ENCODE measurements at regions not wholly inside any gene's neighbourhood (a gene's known extent, or its start where the extent isn't known, plus 50 kb on each side); places are given as distances from the start of the nearest gene placed in this dataset.
"Not testable (repeated sequence)": the region's sequence is repeated elsewhere in the genome, so short reads cannot be mapped to it uniquely, and the experiment has no call there.

DNA sequence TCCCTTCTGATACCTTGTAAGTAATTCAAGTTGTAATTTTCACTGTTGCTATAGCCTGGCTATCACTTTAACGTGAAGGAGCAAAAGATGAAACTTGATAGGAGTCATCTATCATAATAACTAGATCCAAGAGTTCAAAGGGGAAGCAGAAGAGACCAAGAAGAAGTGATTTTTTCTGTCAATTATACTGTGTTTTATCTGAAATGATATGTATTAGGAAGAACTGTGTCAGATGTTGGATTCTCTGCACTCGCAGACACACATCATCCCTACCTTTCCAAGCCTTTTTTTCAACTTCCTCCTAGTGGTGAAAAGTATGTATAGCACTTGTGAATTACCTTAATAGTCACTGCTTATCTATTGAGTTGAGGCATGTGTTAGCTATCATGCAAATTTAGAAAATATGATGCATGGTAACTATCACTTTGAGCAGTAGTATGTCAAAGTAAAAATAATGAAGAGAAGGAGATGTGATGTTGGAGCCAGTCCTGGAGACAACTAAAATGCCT is 864.2 kb downstream of the PRIM2 start:
- H3K4me1 ChIP-seq, H3K36me3 ChIP-seq, H4K20me1 ChIP-seq, H3K9ac ChIP-seq, H3K27ac ChIP-seq, H3K9me3 ChIP-seq, H3K4me2 ChIP-seq, H3K4me3 ChIP-seq, H3K27me3 ChIP-seq: not testable (repeated sequence)

DNA sequence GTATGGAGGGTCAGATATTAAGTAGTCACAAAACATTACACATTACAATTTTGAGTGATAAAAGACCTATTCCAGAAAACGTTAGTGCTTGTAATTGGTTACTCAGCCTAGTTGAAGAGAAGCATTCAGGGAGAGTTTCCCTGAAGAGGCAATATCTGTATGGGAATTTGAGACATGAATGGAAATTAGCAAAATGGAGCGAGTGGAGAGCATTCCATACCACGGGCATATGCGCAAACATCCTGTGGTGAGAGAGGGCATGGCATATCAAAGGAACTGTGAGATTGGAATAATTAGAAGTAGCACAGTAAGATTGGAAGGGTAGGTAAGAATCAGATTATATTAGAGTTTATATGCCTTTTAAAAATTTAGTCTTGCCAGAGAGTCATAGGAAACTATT is 867.9 kb downstream of the PRIM2 start:
- not testable (repeated sequence) for H3K4me2 ChIP-seq, H3K27ac ChIP-seq, H3K4me3 ChIP-seq, H3K27me3 ChIP-seq, H3K4me1 ChIP-seq, H3K9me3 ChIP-seq, H3K9ac ChIP-seq, H4K20me1 ChIP-seq, H3K36me3 ChIP-seq

DNA sequence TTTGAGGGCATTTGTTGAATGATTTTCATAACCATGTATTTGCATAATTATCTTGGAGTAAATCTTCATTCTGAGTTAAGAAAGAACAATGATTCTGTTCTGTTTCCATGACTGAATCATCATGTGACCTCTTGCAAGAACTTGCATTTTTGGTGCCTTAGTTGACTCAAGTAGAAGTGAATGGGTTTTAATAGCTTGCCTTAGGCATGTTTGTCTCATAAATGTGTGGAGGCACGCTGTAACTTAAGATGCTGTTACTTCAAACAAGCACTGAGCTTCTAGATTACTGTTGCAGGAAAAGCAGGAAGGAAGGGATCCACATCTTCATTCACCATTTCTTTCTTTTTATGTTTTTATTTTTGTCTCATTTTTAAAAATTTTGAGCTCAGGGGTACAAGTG is 875.8 kb downstream of the PRIM2 start:
- H3K4me2 ChIP-seq, H3K4me1 ChIP-seq, H3K27ac ChIP-seq, H4K20me1 ChIP-seq, H3K36me3 ChIP-seq, H3K27me3 ChIP-seq, H3K9ac ChIP-seq, H3K4me3 ChIP-seq: not testable (repeated sequence)
- H3K9me3 ChIP-seq = peaks cover 10% of the 10 kb centered on the region; the same call in 1 of the 2 replicates

DNA sequence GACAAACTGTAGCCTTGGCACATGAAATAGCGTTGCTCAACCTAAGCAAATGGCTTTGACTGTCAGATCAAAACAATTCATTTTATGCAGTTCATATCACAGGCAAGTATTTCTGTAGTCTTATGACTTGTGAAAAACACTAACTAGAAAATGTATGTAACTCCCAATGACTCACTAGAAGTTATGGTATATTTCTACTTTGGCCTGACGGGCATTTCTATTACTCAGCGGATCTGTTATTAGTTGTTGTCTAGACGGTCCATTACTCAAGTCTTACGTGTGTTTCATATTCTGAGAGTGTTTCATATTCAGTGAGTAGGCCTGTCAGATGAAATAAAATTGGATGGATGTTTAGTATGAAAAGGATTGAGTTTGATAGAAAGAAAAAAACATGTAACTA is 880.9 kb downstream of the PRIM2 start:
- Histone ChIP-seq H3K4me2 (no peak overlapping the region), H3K4me1 (no peaks in the 10 kb centered on the region), H3K9me3 (no peaks in the 10 kb centered on the region), H3K27ac (no peak overlapping the region), H3K27me3 (no peaks in the 10 kb centered on the region), H4K20me1 (no peaks in the 10 kb centered on the region), H3K36me3 (no peaks in the 10 kb centered on the region), H3K9ac (no peak overlapping the region), H3K4me3 (no peak overlapping the region)
- no peak for TF ChIP-seq Cebpa-rat (IDR thresholded peaks at IDR 0.05)

GRCh38 chr6:58237124-58237523 is 919.7 kb downstream of the PRIM2 start:
- H3K9me3 ChIP-seq, H3K4me3 ChIP-seq, H3K9ac ChIP-seq, H4K20me1 ChIP-seq, H3K4me2 ChIP-seq, H3K36me3 ChIP-seq, H3K27me3 ChIP-seq, H3K4me1 ChIP-seq, H3K27ac ChIP-seq: not testable (repeated sequence)

DNA sequence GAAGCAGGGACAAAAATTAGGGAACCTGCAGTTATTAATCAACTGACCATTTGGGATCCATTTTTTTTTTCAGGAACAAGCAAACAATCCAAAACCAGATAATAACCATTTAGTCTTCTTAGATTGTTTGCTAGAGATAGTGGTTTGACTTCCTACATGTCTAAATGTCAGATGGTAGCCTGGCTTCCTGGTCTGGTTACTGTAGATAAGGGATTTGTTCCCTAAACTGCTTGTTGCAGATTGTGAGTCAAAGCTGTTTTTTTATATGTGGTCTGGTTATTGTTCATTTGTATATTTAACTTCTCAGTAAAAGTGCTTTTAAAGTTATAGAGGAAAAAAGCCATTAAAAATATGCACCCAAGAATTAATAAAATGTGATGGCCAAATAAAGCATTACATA is 921.0 kb downstream of the PRIM2 start:
- not testable (repeated sequence) for H3K9me3 ChIP-seq, H3K27ac ChIP-seq, H3K36me3 ChIP-seq, H4K20me1 ChIP-seq, H3K9ac ChIP-seq, H3K4me2 ChIP-seq, H3K4me3 ChIP-seq, H3K27me3 ChIP-seq, H3K4me1 ChIP-seq

GRCh38 chr6:58257625-58258024 is 940.2 kb downstream of the PRIM2 start:
- peaks cover 15% of the 10 kb centered on the region for H3K9me3 ChIP-seq
- not testable (repeated sequence) for H3K9ac ChIP-seq, H4K20me1 ChIP-seq, H3K4me1 ChIP-seq, H3K27me3 ChIP-seq, H3K4me3 ChIP-seq, H3K36me3 ChIP-seq, H3K4me2 ChIP-seq, H3K27ac ChIP-seq

DNA sequence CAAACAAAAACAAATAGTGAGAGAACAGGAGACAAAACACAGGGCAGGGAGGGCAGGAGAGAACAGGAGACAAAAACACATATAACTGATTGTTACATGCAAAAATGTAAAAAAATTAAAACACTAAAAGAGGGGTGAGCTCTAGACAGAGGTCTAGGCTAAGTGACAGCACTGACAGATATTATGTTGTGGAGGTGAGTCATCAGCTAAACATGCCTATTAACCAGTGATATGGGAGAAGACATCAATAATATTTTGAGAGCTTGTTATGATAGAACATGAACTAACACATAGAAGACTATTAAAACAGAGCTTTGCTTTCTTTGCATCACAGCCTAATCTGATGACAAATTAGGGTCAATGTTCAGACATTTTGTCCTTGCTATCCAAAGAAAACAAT is 972.7 kb downstream of the PRIM2 start:
- Histone ChIP-seq H3K9ac (no peak overlapping the region), H3K27ac (no peak overlapping the region), H3K9me3 (no peaks in the 10 kb centered on the region), H3K4me2 (no peak overlapping the region), H3K36me3 (no peaks in the 10 kb centered on the region), H3K27me3 (no peaks in the 10 kb centered on the region), H3K4me1 (no peaks in the 10 kb centered on the region), H4K20me1 (no peaks in the 10 kb centered on the region), H3K4me3 (no peak overlapping the region)
- TF ChIP-seq Cebpa-rat (IDR thresholded peaks at IDR 0.05) = no peak

GRCh38 chr6:58291319-58291718 is 973.9 kb downstream of the PRIM2 start:
- H3K27ac ChIP-seq, H3K9ac ChIP-seq, H3K27me3 ChIP-seq, H3K4me1 ChIP-seq, H4K20me1 ChIP-seq, H3K4me2 ChIP-seq, H3K9me3 ChIP-seq, H3K36me3 ChIP-seq, H3K4me3 ChIP-seq: not testable (repeated sequence)

DNA sequence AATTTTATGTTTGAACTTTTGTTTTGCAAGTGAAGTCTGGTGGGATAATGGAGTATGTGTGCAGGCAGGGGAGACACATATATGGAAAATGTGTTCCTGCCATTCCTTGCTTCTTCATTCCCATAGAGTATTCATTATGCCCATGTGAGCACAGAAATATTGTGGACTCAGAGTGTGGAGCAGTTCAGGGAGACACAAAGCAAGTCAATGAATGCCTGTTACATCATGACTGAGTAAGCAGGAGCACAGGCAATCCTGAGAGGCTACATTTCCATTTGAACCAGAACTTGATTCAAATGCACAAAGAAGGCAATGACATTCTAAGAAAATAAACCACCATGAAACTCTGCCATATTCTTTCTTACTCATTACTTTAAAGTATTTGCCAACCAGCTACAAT is 990.5 kb downstream of the PRIM2 start:
- not testable (repeated sequence) for H3K9ac ChIP-seq, H3K36me3 ChIP-seq, H3K9me3 ChIP-seq, H3K4me3 ChIP-seq, H3K4me1 ChIP-seq, H3K4me2 ChIP-seq, H4K20me1 ChIP-seq, H3K27ac ChIP-seq, H3K27me3 ChIP-seq

DNA sequence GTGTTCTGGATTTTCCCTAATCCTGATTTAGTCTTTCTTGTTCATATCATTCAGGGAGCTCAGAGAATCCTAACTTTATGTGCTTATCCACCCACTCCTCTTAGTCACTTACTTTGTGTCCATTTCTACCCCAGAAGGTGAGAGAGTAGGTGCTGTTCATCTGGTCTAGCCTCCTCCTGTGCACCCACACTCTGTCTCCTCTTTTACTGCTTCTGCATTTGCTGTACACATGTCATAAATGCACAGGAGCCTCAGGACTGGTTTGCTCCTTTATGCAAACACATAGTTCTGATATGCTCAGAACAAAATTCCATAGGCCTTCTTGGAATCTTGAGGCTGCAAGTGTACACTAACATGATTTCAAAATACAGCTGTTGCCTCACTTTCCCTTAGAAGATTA is 1014.7 kb downstream of the PRIM2 start:
- not testable (repeated sequence) for H3K4me1 ChIP-seq, H3K4me2 ChIP-seq, H3K4me3 ChIP-seq, H3K27me3 ChIP-seq, H4K20me1 ChIP-seq, H3K36me3 ChIP-seq, H3K9me3 ChIP-seq, H3K27ac ChIP-seq, H3K9ac ChIP-seq

DNA sequence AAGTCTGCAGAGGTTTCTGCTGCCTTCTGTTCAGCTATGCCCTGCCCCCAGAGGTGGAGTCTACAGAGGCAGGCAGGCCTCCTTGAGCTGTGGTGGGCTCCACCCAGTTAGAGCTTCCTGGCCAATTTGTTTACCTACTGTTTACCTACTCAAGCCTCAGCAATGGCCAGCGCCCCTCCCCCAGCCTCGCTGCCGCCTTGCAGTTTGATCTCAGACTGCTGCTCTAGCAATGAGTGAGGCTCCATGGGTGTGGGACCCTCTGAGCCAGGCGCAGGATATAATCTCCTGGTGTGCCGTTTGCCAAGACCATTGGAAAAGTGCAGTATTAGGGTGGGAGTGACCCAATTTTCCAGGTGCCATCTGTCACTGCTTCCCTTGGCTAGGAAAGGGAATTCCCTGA is 1024.9 kb downstream of the PRIM2 start:
- not testable (repeated sequence) for H4K20me1 ChIP-seq, H3K27me3 ChIP-seq, H3K36me3 ChIP-seq, H3K4me2 ChIP-seq, H3K4me1 ChIP-seq, H3K27ac ChIP-seq, H3K9ac ChIP-seq, H3K9me3 ChIP-seq, H3K4me3 ChIP-seq

- not testable (repeated sequence) for H3K27ac ChIP-seq, H3K4me3 ChIP-seq, H3K27me3 ChIP-seq, H3K4me1 ChIP-seq, H3K4me2 ChIP-seq, H3K9ac ChIP-seq, H3K9me3 ChIP-seq, H4K20me1 ChIP-seq, H3K36me3 ChIP-seq
Measured at GRCh38 chr6:58347534-58347933, 1030.1 kb downstream of the PRIM2 start.

GRCh38 chr6:58351619-58352018 is 1034.2 kb downstream of the PRIM2 start:
- H3K4me2 ChIP-seq, H3K27ac ChIP-seq, H3K36me3 ChIP-seq, H4K20me1 ChIP-seq, H3K9ac ChIP-seq, H3K4me3 ChIP-seq, H3K27me3 ChIP-seq, H3K4me1 ChIP-seq, H3K9me3 ChIP-seq: not testable (repeated sequence)

GRCh38 chr6:58358452-58358851 is 1041.0 kb downstream of the PRIM2 start:
- H3K36me3 ChIP-seq, H3K4me1 ChIP-seq, H3K27me3 ChIP-seq, H3K4me2 ChIP-seq, H4K20me1 ChIP-seq, H3K27ac ChIP-seq, H3K9me3 ChIP-seq, H3K4me3 ChIP-seq, H3K9ac ChIP-seq: not testable (repeated sequence)

DNA sequence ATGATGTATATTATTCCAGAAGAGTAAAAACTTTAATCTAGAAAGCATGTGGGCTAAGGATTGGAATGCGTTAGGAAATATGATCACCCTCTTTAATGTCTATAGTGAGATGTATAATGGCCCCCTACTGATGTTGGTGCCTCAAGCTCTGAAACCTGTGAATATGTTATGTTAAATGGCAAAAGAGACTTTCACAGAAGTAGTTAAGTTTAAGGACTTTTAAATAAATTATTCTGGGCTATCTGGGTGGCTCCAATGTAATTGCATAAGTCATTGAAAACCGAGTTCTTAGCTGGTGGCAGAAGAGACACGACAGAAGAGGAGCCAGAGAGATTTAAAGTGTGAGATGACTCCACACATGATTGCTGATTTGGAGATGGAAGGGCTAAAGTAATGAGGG is 1048.4 kb downstream of the PRIM2 start:
- not testable (repeated sequence) for H3K27me3 ChIP-seq, H3K27ac ChIP-seq, H3K4me3 ChIP-seq, H3K9me3 ChIP-seq, H4K20me1 ChIP-seq, H3K4me1 ChIP-seq, H3K9ac ChIP-seq, H3K4me2 ChIP-seq, H3K36me3 ChIP-seq
